HPDE6-E6E7 (cell line): ENCODE measurements at regions not wholly inside any gene's neighbourhood (a gene's known extent, or its start where the extent isn't known, plus 50 kb on each side); places are given as distances from the start of the nearest gene placed in this dataset.
A peak's percentile ranks its signal among the peaks of the same experiment; 100 is the strongest.

Experiments used
- DNase-seq: peaks from one replicate; pipeline ENCODE4 v3.0.0; 2011; ENCODE audit warnings: missing footprints; ENCODE audit errors: extremely low spot score

DNA sequence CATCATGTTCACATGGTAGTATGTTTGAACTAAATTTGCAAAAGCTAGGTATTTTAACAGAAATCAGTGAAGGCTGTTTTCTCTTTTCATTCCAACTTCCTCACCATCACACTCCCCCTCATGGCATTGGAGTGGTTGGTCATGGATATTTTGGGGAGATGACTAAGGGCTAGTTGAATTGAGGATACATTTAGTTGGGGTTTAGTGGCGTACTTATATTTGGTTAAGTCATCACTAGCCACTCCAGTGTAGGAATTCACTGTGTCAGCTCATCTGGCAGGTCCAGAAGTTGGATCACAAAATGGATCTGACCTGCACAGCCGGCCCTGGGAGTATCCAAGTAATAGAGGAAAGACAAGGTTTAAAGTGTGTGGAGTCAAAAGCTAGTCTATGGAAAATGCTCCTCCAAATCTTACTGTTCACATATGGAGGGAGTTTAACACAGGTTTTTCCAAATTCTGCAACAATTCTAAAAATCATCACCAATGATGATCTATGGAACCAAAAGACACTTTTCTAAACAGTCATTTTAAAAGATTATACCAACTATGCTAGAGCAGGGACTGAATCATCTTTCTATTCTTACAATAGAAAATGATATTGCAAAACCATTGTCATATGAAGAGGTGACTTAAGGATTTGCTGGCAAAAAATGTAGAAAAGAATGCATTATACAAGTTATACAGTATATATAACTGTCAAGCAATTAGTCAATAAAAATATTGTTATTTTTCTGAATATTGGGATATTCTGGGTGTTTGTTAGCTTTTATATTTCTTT lies 247.8 kb upstream of the PEX5L start:
- DNase-seq: no peak

DNA sequence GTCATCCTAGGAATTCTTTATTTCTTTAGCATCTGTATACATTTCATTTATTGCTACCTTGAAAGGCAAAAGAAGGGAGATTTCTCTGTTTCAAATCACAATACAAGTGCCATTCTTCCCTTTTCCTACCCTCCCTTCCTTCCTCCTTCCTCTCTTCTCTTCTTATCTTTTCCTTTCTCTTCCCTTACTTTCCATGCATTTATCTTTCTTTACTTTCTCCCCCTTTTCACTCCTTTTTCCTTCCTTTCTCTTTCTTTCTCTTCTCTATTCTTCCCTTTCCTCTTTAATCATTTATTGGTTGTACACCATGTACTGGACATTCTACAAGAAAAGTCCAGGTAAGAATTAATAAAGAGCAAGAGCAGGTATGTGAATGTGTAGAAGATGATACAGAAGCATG lies 251.0 kb upstream of the PEX5L start:
- no peak for DNase-seq

- no peak for DNase-seq
These were observed 252.1 kb upstream of the PEX5L start for GRCh38 chr3:180288816-180289215.

- no peak for DNase-seq
These were observed 253.6 kb upstream of the PEX5L start for GRCh38 chr3:180290300-180290699.

DNA sequence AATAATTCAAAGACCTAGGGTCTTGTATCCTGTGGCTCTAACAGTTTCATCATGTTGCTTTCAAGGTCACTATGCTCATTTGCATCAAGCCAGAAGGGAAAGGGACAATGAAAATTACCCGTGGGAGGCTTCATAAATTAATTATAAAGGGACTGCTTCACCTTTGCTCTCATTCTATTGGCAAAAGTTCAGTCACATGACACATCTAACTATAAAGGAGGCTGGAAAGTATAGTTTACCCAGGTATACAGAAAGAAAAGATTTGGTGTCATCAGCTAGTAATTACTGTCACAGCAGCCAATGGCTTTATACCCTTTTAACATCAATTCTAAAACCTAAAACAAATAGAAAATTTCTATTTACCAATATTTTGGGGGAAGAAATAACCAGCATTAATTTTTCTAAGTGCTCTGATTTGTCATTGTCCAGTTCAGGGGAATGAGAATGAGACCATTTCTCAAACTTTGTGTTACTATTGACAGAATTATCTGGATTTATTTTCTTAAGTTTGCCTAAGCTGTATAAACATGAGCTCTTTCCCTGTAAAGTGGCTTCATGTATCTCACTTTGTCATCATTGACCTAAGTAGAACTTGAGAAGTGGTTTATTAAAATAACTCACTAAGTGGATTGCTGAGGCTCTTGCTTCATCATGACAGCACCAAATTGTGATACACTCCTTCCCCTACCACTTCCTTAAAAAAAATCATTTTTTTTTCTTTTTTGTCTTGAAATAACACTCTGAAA lies 257.7 kb upstream of the PEX5L start:
- no peak for DNase-seq

DNA sequence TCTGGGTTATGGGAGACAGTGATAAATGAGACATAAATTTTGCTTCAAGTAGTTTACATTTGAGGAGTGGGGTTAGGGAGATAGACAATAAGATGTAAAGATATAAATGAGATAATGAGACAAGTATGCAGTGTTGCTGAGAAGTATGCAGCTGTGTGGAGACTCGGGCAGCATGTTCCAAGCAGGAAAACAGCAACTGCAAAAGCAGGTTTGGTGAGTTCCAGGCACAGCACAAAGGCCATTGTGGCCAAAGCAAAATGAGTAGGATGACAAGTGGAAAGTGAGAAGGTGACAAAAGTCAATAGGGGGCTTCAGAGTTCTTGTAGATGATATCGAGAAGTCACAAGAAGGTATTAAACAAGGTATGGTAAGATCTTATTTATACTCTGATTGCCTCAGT lies 259.1 kb upstream of the PEX5L start:
- DNase-seq: no peak

- DNase-seq: no peak
These were observed 260.2 kb upstream of the PEX5L start for GRCh38 chr3:180296971-180297370.

GRCh38 chr3:180306155-180306554 lies 269.4 kb upstream of the PEX5L start:
- DNase-seq: no peak

- DNase-seq: peak; percentile 50
These were observed 270.0 kb upstream of the PEX5L start for GRCh38 chr3:180306691-180307090.

DNA sequence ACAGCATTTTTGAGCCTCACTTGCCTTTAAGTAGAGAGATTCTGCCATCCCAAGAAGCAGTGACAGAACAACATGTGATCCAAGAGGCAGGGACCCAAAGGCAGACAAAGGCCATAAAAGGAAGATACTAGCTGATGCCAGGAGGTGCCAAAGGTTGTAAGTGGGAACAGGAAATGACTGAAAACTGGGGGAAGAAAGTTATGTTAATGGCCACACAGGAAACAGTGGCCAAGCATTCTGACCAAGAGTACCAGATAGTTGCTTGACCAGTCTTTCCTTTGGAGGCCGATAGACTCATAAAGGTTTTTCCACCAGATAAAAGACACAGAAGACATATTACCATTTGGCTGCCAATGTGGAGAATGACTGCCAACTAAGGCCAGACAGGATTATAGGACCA lies 274.5 kb upstream of the PEX5L start:
- DNase-seq: no peak

DNA sequence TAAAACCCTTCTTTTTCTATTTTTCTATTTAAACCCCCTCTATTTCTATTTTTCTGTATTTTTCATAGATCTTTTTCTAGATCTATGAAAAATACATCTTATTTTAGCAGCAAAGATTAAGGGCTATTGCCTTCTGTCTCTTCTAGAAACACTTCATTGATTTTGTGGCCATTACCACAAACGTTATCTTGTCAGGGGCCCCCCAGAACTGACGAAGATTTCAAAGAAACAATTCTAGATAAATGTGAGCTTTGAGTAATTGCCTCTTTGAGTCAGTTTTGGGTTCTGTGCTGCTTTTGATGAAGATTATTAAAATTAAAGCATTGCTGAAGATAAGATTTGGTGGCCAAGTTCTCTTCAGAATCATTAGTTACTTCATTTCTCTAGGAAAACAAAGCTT lies 279.6 kb upstream of the PEX5L start:
- no peak for DNase-seq

- DNase-seq: no peak
These were observed 282.5 kb upstream of the TTC14 start for GRCh38 chr3:180319461-180319860.

- no peak for DNase-seq
These were observed 281.3 kb upstream of the TTC14 start for GRCh38 chr3:180320631-180321030.

- DNase-seq: no peak
These were observed 280.4 kb upstream of the TTC14 start for GRCh38 chr3:180321534-180321933.

- DNase-seq: no peak
These were observed 279.1 kb upstream of the TTC14 start for GRCh38 chr3:180322829-180323228.

- no peak for DNase-seq
These were observed 277.2 kb upstream of the TTC14 start for GRCh38 chr3:180324791-180325190.

DNA sequence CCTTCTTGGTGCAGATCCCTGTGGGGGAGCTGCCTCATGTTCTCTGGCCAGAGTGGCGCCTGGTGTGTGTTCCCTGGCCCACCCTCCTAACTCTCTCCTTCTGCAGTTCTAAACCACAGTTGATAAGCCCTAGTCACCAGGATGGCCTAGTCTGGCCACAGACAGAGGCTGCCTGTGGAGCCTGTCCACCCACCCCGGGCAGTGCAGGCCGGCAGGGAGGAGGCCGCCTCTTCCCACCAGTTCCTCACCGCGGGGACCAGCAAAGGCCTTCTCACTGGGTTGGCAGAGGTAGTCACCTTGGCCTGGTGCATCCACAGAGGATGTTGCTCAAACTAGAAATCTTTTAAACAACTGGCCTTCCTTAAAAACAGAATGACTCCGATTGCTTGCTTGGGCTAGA lies 276.4 kb upstream of the TTC14 start:
- no peak for DNase-seq

DNA sequence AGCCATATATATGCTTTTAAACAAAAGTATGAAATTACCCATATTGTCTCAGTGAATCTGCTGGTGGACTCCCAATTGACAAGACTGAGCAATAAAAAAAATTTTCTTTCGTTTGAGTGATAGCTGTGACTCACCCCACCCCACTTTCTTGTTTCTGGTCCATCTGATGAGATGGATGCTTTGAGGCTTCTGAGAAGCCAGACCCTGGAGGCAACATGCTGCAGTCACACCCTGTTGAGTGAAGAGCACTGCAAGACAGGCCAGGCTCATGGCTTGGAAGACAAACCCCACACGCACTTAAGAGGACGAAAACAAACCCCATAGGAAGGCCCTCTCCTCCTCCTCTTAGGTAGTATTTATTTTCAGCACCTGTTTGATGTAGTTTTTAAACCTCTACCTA lies 276.0 kb upstream of the TTC14 start:
- DNase-seq: no peak

DNA sequence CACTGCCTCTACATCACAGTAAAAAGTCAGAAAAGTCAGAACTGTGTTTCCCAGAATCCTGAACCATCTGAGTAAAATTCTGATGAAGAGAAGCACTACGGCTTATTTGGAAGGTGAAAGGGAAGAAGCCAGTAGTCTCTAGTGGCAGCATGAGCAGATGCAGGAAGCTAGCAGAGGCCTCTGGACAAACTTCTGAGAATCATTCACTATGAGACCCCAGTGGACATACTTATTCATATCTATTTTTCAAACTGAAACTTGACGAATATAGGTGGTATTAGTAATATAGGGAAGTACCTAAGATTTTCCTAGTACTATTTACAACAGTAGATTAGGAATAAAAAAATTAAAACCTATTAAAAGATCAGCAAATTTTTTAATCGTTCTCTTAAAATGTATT lies 272.8 kb upstream of the TTC14 start:
- DNase-seq: no peak

DNA sequence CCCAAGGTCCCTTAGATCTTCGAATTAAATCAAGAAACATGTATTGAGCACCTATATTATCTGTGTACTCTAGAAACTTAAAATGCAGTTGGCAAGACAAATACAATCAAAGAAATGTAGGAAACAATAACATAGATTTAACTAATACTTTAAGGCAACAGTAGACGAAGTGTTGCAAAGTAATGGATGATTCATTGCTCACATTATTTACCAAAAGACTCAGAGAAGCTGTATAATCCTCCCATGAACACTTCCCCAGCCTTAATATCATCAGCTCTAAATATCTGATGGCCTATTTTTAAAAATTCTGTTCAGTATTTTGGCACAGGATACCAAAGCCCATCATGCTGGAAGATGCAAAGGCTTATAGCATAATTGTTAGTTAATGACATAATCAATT lies 272.1 kb upstream of the TTC14 start:
- DNase-seq: no peak

- no peak for DNase-seq
These were observed 271.5 kb upstream of the TTC14 start for GRCh38 chr3:180330440-180330839.

GRCh38 chr3:180332608-180333007 lies 269.4 kb upstream of the TTC14 start:
- no peak for DNase-seq

DNA sequence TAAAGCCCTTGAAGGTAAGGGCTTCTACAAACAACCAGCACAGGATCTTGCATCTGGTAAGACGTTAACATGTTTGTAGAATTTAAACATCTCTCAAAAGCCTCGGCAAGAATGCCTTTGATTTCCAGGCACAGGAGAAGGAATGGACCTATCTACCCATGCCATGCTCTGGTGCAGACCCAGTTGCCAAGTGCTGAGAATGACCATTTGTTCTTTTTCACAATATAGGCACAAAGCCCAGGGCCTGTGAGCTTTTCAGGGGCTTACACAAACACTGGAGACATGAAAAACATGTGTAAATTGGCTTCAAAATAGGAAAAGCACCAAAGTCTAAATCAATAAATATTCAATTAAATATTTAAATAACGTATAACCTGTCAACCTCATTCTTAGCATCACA lies 266.9 kb upstream of the TTC14 start:
- DNase-seq: no peak
